PC-3 (cell line): ENCODE measurements at regions not wholly inside any gene's neighbourhood (a gene's known extent, or its start where the extent isn't known, plus 50 kb on each side); places are given as distances from the start of the nearest gene placed in this dataset.

ENCODE experiments used
- ATAC-seq: fragments of 200-7000 bp; cut with Tn5 transposase; 2 replicates; pipeline ENCODE4 v1.9.1; 2020; ENCODE audit warnings: mild to moderate bottlenecking, moderate library complexity
- BruUV-seq: library from RNA; stranded (reverse); fragments of 400-500 nt; replicated peaks from 2 replicates; lab custom pipeline; 2021; lab: Mats Ljungman, UMichigan
- CTCF ChIA-PET: fragments of 300-600 bp; sonication (Branson Sonifier 250); formaldehyde crosslinking; loops from one replicate; lab custom pipeline; 2022; ENCODE audit warnings: antibody characterized with exemption; lab: Charles Lee
- POLR2A ChIA-PET: fragments of 300-600 bp; sonication (Branson Sonifier 250); formaldehyde crosslinking; loops from one replicate; lab custom pipeline; 2022; ENCODE audit warnings: antibody characterized with exemption; ENCODE audit not compliant: unreplicated experiment; lab: Charles Lee
- DNase-seq: peaks from one replicate; pipeline ENCODE4 v3.0.0-alpha.2; 2015
- H2AFZ ChIP-seq: fragments of 300-600 bp; sonication (generic); 2 replicates; pipeline ENCODE4 v1.6.0; 2016; ENCODE audit warnings: antibody characterized with exemption, low read length
- H3F3A ChIP-seq: fragments of 300-600 bp; sonication (generic); one replicate; pipeline ENCODE4 v1.6.0; 2017; ENCODE audit warnings: antibody characterized with exemption, low read length, control low read depth, mild to moderate bottlenecking; ENCODE audit not compliant: unreplicated experiment
- H3K27ac ChIP-seq: fragments of 300-600 bp; sonication (generic); 2 replicates; pipeline ENCODE4 v1.5.1; 2016; ENCODE audit warnings: mild to moderate bottlenecking, low read length
- H3K27me3 ChIP-seq: fragments of 300-600 bp; sonication (generic); 2 replicates; pipeline ENCODE4 v1.6.1; 2016; ENCODE audit warnings: low read length, mixed read lengths
- H3K36me3 ChIP-seq: fragments of 300-600 bp; sonication (generic); 2 replicates; pipeline ENCODE4 v1.6.1; 2016; ENCODE audit warnings: low read depth, mixed run types, low read length, mixed read lengths
- H3K4me1 ChIP-seq: fragments of 300-600 bp; sonication (generic); 2 replicates; pipeline ENCODE4 v1.5.1; 2016; ENCODE audit warnings: low read length; ENCODE audit not compliant: insufficient read depth
- H3K4me2 ChIP-seq: fragments of 300-600 bp; sonication (generic); 2 replicates; pipeline ENCODE4 v1.6.0; 2016; ENCODE audit warnings: low read length
- H3K4me3 ChIP-seq: fragments of 300-600 bp; sonication (generic); 2 replicates; pipeline ENCODE4 v1.5.1; 2016; ENCODE audit warnings: mild to moderate bottlenecking, low read length, mixed read lengths
- H3K79me2 ChIP-seq: fragments of 300-600 bp; sonication (generic); 2 replicates; pipeline ENCODE4 v1.6.1; 2017; ENCODE audit warnings: low read length, mixed read lengths
- H3K9ac ChIP-seq: fragments of 300-600 bp; sonication (generic); 2 replicates; pipeline ENCODE4 v1.6.0; 2016; ENCODE audit warnings: mild to moderate bottlenecking, low read length
- H3K9me2 ChIP-seq: fragments of 300-600 bp; sonication (generic); replicated peaks from 2 replicates; pipeline ENCODE4 v1.6.1; 2016; ENCODE audit warnings: mixed run types, low read length, mixed read lengths
- H3K9me3 ChIP-seq: fragments of 300-600 bp; sonication (generic); 2 replicates; pipeline ENCODE4 v1.6.1; 2016; ENCODE audit warnings: low read length, mixed read lengths
- H4K20me1 ChIP-seq: fragments of 300-600 bp; sonication (generic); 2 replicates; pipeline ENCODE4 v1.6.1; 2016; ENCODE audit warnings: low read length, mixed read lengths
- CTCF ChIP-seq: fragments of 300-600 bp; sonication (generic); conservative IDR thresholded peaks from 2 replicates; pipeline ENCODE4 v1.5.1; 2017; ENCODE audit warnings: antibody characterized with exemption, low read depth, mild to moderate bottlenecking, low read length
- EZH2 ChIP-seq: fragments of 300-600 bp; sonication (generic); IDR thresholded peaks from one replicate; pipeline ENCODE4 v1.6.1; 2017; ENCODE audit warnings: antibody characterized with exemption, mild to moderate bottlenecking, low read length; ENCODE audit not compliant: unreplicated experiment
- EZH2phosphoT487 ChIP-seq: fragments of 300-600 bp; sonication (generic); IDR thresholded peaks from 2 replicates; pipeline ENCODE4 v1.6.1; 2018; ENCODE audit warnings: mild to moderate bottlenecking, antibody characterized with exemption, low read length, borderline replicate concordance
- intact Hi-C: fragments of 100-400 bp; cut with micrococcal nuclease; formaldehyde crosslinking; loops from 2 replicates; pipeline ENCODE4 v1.9.0; 2023

GRCh38 chr4:108559911-108560310 lies 60.5 kb upstream of the RPL34 start:
- CTCF ChIA-PET = no interaction called here

GRCh38 chr4:108559068-108559793 lies 61.1 kb upstream of the RPL34 start:
- no peaks in the 10 kb centered on the region for H4K20me1 ChIP-seq
- no peaks in the 10 kb centered on the region for H3K9me3 ChIP-seq
- POLR2A ChIA-PET = no interaction called here
- no TSS peak for BruUV-seq
- no peaks in the 10 kb centered on the region for H3F3A ChIP-seq
- no peak overlapping the region for H2AFZ ChIP-seq
- intact Hi-C loops = no loop called here
- no peaks in the 10 kb centered on the region for H3K36me3 ChIP-seq
- no peaks in the 10 kb centered on the region for H3K79me2 ChIP-seq
- H3K27me3 ChIP-seq = no peaks in the 10 kb centered on the region
- no peak overlapping the region for H3K4me3 ChIP-seq
- H3K9me2 ChIP-seq = no peaks in the 10 kb centered on the region
- no peak overlapping the region for H3K27ac ChIP-seq
- no peak for DNase-seq
- no peak overlapping the region for H3K4me2 ChIP-seq
- H3K9ac ChIP-seq = no peak overlapping the region
- TF ChIP-seq CTCF = no peak
- TF ChIP-seq EZH2phosphoT487 = no peak
- TF ChIP-seq EZH2 = no peak
- ATAC-seq = no peak
- CTCF ChIA-PET = no interaction called here
- no peaks in the 10 kb centered on the region for H3K4me1 ChIP-seq

More at GRCh38 chr4:108559911-108560310, 60.5 kb upstream of the RPL34 start:
- Histone ChIP-seq H3K9me2 (no peaks in the 10 kb centered on the region), H3F3A (no peaks in the 10 kb centered on the region), H3K9me3 (no peaks in the 10 kb centered on the region), H3K9ac (no peak overlapping the region), H3K4me2 (no peak overlapping the region), H3K4me1 (no peaks in the 10 kb centered on the region), H4K20me1 (no peaks in the 10 kb centered on the region), H3K36me3 (no peaks in the 10 kb centered on the region), H3K27ac (no peak overlapping the region), H3K4me3 (no peak overlapping the region), H3K27me3 (no peaks in the 10 kb centered on the region), H3K79me2 (no peaks in the 10 kb centered on the region), H2AFZ (no peak overlapping the region)
- POLR2A ChIA-PET = no interaction called here
- BruUV-seq = no TSS peak
- no peak for TF ChIP-seq EZH2phosphoT487
- no peak for TF ChIP-seq CTCF
- no peak for TF ChIP-seq EZH2
- DNase-seq (no peak), ATAC-seq (no peak)
- intact Hi-C loops = no loop called here

- no peak overlapping the region for H3K27ac ChIP-seq
- no peaks in the 10 kb centered on the region for H3K36me3 ChIP-seq
- no peak overlapping the region for H3K9ac ChIP-seq
- H3K79me2 ChIP-seq = no peaks in the 10 kb centered on the region
- no peak overlapping the region for H3K4me3 ChIP-seq
- ATAC-seq = no peak
- no peaks in the 10 kb centered on the region for H3F3A ChIP-seq
- no peak for DNase-seq
- no peaks in the 10 kb centered on the region for H3K9me3 ChIP-seq
- ChIA-PET CTCF (no interaction called here), POLR2A (no interaction called here)
- H4K20me1 ChIP-seq = no peaks in the 10 kb centered on the region
- H3K9me2 ChIP-seq = no peaks in the 10 kb centered on the region
- no TSS peak for BruUV-seq
- TF ChIP-seq EZH2 = no peak
- TF ChIP-seq CTCF = no peak
- no peak for TF ChIP-seq EZH2phosphoT487
- H3K4me2 ChIP-seq = no peak overlapping the region
- intact Hi-C loops = no loop called here
- H3K4me1 ChIP-seq = no peaks in the 10 kb centered on the region
- H2AFZ ChIP-seq = no peak overlapping the region
- no peaks in the 10 kb centered on the region for H3K27me3 ChIP-seq
These were observed 63.7 kb upstream of the RPL34 start for GRCh38 chr4:108556588-108557200.
